ENCODE measurements at regions not wholly inside any gene's neighbourhood (a gene's known extent, or its start where the extent isn't known, plus 50 kb on each side); places are given as distances from the start of the nearest gene placed in this dataset.

GRCh38 chr15:38035701-38036100, 101.3 kb downstream of the TMCO5A start:
- CTCF ChIA-PET = no interaction called here
- Mint-ChIP-seq H3K4me1 (ENCODE audit: low read depth, unreplicated experiment) (no peaks in the 10 kb centered on the region), H3K4me3 (ENCODE audit: low read depth, unreplicated experiment) (no peak overlapping the region), H3K27ac (ENCODE audit: unreplicated experiment) (no peak overlapping the region), H3K9me3 (ENCODE audit: low read depth, unreplicated experiment) (no peaks in the 10 kb centered on the region), H3K27me3 (ENCODE audit: unreplicated experiment) (peaks cover 8% of the 10 kb centered on the region), H3K36me3 (ENCODE audit: insufficient read depth, unreplicated experiment) (no peaks in the 10 kb centered on the region)
- no peak for TF ChIP-seq CTCF (IDR thresholded peaks at IDR 0.05; ENCODE audit: unreplicated experiment)
- intact Hi-C loops (cut with micrococcal nuclease; ENCODE audit: unreplicated experiment) = no loop called here
- no peak for DNase-seq
- BruUV-seq (replicated peaks) = no TSS peak

GRCh38 chr15:38036790-38037338, 102.4 kb downstream of the TMCO5A start:
- Mint-ChIP-seq H3K27ac (ENCODE audit: unreplicated experiment) (no peak overlapping the region), H3K9me3 (ENCODE audit: low read depth, unreplicated experiment) (no peaks in the 10 kb centered on the region), H3K4me3 (ENCODE audit: low read depth, unreplicated experiment) (no peak overlapping the region), H3K36me3 (ENCODE audit: insufficient read depth, unreplicated experiment) (no peaks in the 10 kb centered on the region), H3K27me3 (ENCODE audit: unreplicated experiment) (peaks cover 8% of the 10 kb centered on the region), H3K4me1 (ENCODE audit: low read depth, unreplicated experiment) (no peaks in the 10 kb centered on the region)
- DNase-seq = no peak
- intact Hi-C loops (cut with micrococcal nuclease; ENCODE audit: unreplicated experiment) = no loop called here
- no TSS peak for BruUV-seq (replicated peaks)
- CTCF ChIA-PET = interaction anchor here (0.6 kb wide), 1 partner anchor 214 kb away, joined by 3 read pairs; no protein-coding TSS in a partner anchor
- no peak for TF ChIP-seq CTCF (IDR thresholded peaks at IDR 0.05; ENCODE audit: unreplicated experiment)

- CTCF ChIA-PET = no interaction called here
- intact Hi-C loops (cut with micrococcal nuclease; ENCODE audit: unreplicated experiment) = no loop called here
These were observed 104.4 kb downstream of the TMCO5A start for GRCh38 chr15:38038659-38039442.

DNA sequence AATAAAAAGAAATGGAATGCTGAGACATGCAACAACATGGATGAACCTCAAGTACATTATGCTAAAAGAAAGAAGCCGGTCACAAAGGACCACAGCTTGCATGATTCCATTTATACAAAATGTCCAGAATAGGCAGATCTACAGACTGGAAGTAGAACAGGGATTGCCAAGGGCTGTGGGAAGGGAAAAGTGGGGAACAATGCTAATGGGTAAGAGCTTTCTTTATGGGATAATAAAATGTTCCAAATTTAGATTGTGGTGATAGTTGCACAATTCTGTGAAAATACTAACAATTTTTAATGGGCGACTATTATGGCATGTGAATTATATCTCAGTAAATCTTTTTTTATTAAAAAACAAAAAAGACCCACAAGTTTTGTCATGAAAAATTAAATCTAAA, 106.2 kb downstream of the TMCO5A start:
- H3K4me1 Mint-ChIP-seq (ENCODE audit: low read depth, unreplicated experiment) = no peaks in the 10 kb centered on the region
- DNase-seq = no peak
- H3K4me3 Mint-ChIP-seq (ENCODE audit: low read depth, unreplicated experiment) = no peak overlapping the region
- H3K36me3 Mint-ChIP-seq (ENCODE audit: insufficient read depth, unreplicated experiment) = no peaks in the 10 kb centered on the region
- peaks cover 8% of the 10 kb centered on the region for H3K27me3 Mint-ChIP-seq (ENCODE audit: unreplicated experiment)
- no TSS peak for BruUV-seq (replicated peaks)
- no peak overlapping the region for H3K27ac Mint-ChIP-seq (ENCODE audit: unreplicated experiment)
- no peaks in the 10 kb centered on the region for H3K9me3 Mint-ChIP-seq (ENCODE audit: low read depth, unreplicated experiment)
- TF ChIP-seq CTCF (IDR thresholded peaks at IDR 0.05; ENCODE audit: unreplicated experiment) = no peak
- CTCF ChIA-PET = no interaction called here
- intact Hi-C loops (cut with micrococcal nuclease; ENCODE audit: unreplicated experiment) = no loop called here

More at GRCh38 chr15:38038659-38039442, 104.4 kb downstream of the TMCO5A start:
- Mint-ChIP-seq H3K4me3 (ENCODE audit: low read depth, unreplicated experiment) (no peak overlapping the region), H3K36me3 (ENCODE audit: insufficient read depth, unreplicated experiment) (no peaks in the 10 kb centered on the region), H3K27ac (ENCODE audit: unreplicated experiment) (no peak overlapping the region), H3K4me1 (ENCODE audit: low read depth, unreplicated experiment) (no peaks in the 10 kb centered on the region), H3K9me3 (ENCODE audit: low read depth, unreplicated experiment) (no peaks in the 10 kb centered on the region), H3K27me3 (ENCODE audit: unreplicated experiment) (peaks cover 8% of the 10 kb centered on the region)
- no TSS peak for BruUV-seq (replicated peaks)
- no peak for TF ChIP-seq CTCF (IDR thresholded peaks at IDR 0.05; ENCODE audit: unreplicated experiment)
- DNase-seq = no peak

All from Calu3 (cell line).